ENCODE measurements at regions not wholly inside any gene's neighbourhood (a gene's known extent, or its start where the extent isn't known, plus 50 kb on each side); places are given as distances from the start of the nearest gene placed in this dataset.

DNA sequence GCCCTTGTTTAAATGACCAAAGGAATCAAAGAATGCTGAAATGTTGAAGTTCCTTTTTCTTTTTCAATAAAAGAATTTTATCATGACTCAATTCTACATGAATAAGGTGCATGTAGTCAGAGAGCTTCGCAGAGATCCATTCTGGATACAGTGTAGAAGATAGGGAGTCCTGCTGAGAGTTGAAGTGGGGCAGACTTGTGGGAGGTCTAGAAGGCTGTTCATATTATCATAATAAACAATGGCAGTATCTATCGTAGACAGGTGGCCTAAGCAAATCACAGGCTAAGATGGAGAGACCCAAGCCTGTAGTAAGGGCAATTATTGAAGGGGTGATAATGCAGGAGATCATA is 1322.0 kb upstream of the CELF4 start:
- no peak overlapping the region for H2AFZ ChIP-seq (ENCODE audit: low read length)
- TF ChIP-seq CBX5 (IDR thresholded peaks at IDR 0.05; ENCODE audit: low read depth, low read length) (no peak), BCL11A (IDR thresholded peaks at IDR 0.05; ENCODE audit: low read depth in 2 of 2, low read length in 2 of 2) (no peak), KDM5A (IDR thresholded peaks at IDR 0.05; ENCODE audit: low read length) (no peak), RFX5 (IDR thresholded peaks at IDR 0.05; ENCODE audit: borderline replicate concordance, low read depth, low read length) (no peak), KDM1A (IDR thresholded peaks at IDR 0.05; ENCODE audit: borderline replicate concordance, low read length) (no peak), SUZ12 (IDR thresholded peaks at IDR 0.05; ENCODE audit: low read length) (no peak), CTBP2 (IDR thresholded peaks at IDR 0.05; ENCODE audit: borderline replicate concordance, insufficient read depth, insufficient read length, low read length) (no peak), RAD21 (IDR thresholded peaks at IDR 0.05 in 1 of 2, conservative IDR thresholded peaks at IDR 0.05 in 1 of 2; ENCODE audit: low read depth in 2 of 2, low read length in 2 of 2) (no peak), CHD2 (IDR thresholded peaks at IDR 0.05; ENCODE audit: low read length) (no peak), JUN (IDR thresholded peaks at IDR 0.05; ENCODE audit: low read depth, low read length) (no peak), POLR2AphosphoS5 (IDR thresholded peaks at IDR 0.05; ENCODE audit: low read depth, low read length) (no peak), SRF (IDR thresholded peaks at IDR 0.05; ENCODE audit: low read depth, low read length) (no peak), SIRT6 (IDR thresholded peaks at IDR 0.05; ENCODE audit: low read length) (no peak)
- TF ChIP-seq, protein P1, sequence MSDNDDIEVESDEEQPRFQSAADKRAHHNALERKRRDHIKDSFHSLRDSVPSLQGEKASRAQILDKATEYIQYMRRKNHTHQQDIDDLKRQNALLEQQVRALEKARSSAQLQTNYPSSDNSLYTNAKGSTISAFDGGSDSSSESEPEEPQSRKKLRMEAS (IDR thresholded peaks at IDR 0.05), result no peak

More for the DNA sequence above, 1322.0 kb upstream of the CELF4 start:
- H4K91ac ChIP-seq (replicated peaks; ENCODE audit: insufficient read length, low read length), result no peak overlapping the region
- 90% methylated on average over 2 of the region's 2 CpGs; no CpG with 5 or more reads in 1 of the 2 experiments for WGBS, 2 experiments (ENCODE audit: extremely low coverage in 1 of 2, insufficient coverage in 1 of 2, insufficient read length in 1 of 2, insufficient replicate concordance in 2 of 2, low coverage in 1 of 2, low lambda C conversion rate in 2 of 2, missing lambda C conversion rate in 1 of 2)
- no peak overlapping the region for H3K9ac ChIP-seq (replicated peaks in 1 of 4; ENCODE audit: extremely low read depth in 1 of 4, low read depth in 3 of 4, low read length in 3 of 4)
- ChIA-PET POLR2A (ENCODE audit: partially characterized antibody) (no interaction called here), CTCF (ENCODE audit: partially characterized antibody) (interaction anchor here (0.7 kb wide), 1 partner anchor 343 kb away, joined by 3 read pairs; no protein-coding TSS in a partner anchor)
- no peak overlapping the region for H3K56ac ChIP-seq (replicated peaks; ENCODE audit: insufficient read length, low read depth, low read length)
- no peaks in the 10 kb centered on the region for H3K79me2 ChIP-seq (ENCODE audit: control insufficient read depth in 1 of 2, insufficient read depth in 2 of 2, low read length in 2 of 2)
- no peak overlapping the region for H3K27ac ChIP-seq (ENCODE audit: low read depth, low read length)
- H3K36me3 ChIP-seq (ENCODE audit: control insufficient read depth in 2 of 4, insufficient read depth in 4 of 4, low read length in 3 of 4), result no peaks in the 10 kb centered on the region
- no peak overlapping the region for H3K4ac ChIP-seq (replicated peaks; ENCODE audit: insufficient read length, low read depth, low read length)
- no peak overlapping the region for H2BK15ac ChIP-seq (ENCODE audit: low read length)
- no peak overlapping the region for H3K23ac ChIP-seq (ENCODE audit: insufficient read length)
- H4K20me1 ChIP-seq (replicated peaks in 1 of 2; ENCODE audit: control insufficient read depth in 1 of 2, insufficient read depth in 2 of 2, low read length in 2 of 2), result no peaks in the 10 kb centered on the region
- FAIRE-seq (no peak), DNase-seq (ENCODE audit: low read depth in 1 of 2, low spot score in 2 of 2) (no peak)
- no peak overlapping the region for H2AK5ac ChIP-seq (ENCODE audit: low read depth, low read length)
- H4K5ac ChIP-seq (ENCODE audit: insufficient read length, low read depth, low read length), result no peak overlapping the region
- no peaks in the 10 kb centered on the region for H3K23me2 ChIP-seq (ENCODE audit: low read depth, low read length)
- no peak overlapping the region for H3K14ac ChIP-seq (ENCODE audit: insufficient read length)
- no peaks in the 10 kb centered on the region for H3K9me3 ChIP-seq (ENCODE audit: insufficient read depth in 2 of 2, low read depth in 1 of 2, low read length in 1 of 2)
- no peak overlapping the region for H2BK12ac ChIP-seq (ENCODE audit: low read depth, low read length)
- H2BK5ac ChIP-seq (ENCODE audit: low read depth, low read length), result no peak overlapping the region
- no peak overlapping the region for H4K8ac ChIP-seq (ENCODE audit: extremely low read depth, insufficient read depth, low read length)
- H2BK20ac ChIP-seq (ENCODE audit: low read length), result no peak overlapping the region
- H3K4me1 ChIP-seq (replicated peaks in 1 of 4; ENCODE audit: control insufficient read depth in 3 of 4, insufficient read depth in 4 of 4, low read length in 3 of 4), result peaks cover 0 to 5% (median 0%) of the 10 kb centered on the region in 4 experiments; a peak in 2 of 7 replicates
- no peak overlapping the region for H3K18ac ChIP-seq (ENCODE audit: extremely low read depth, low read length)
- H2BK120ac ChIP-seq (replicated peaks; ENCODE audit: low read depth, low read length), result no peak overlapping the region
- H3K4me3 ChIP-seq (ENCODE audit: extremely low read depth in 1 of 4, insufficient read depth in 2 of 4, low read depth in 3 of 4, low read length in 4 of 4), result no peak overlapping the region
- no peaks in the 10 kb centered on the region for H3K79me1 ChIP-seq (ENCODE audit: low read depth, low read length)
- H3K4me2 ChIP-seq (ENCODE audit: insufficient read depth in 1 of 2, low read depth in 2 of 2, low read length in 2 of 2), result no peak overlapping the region
- H3K27me3 ChIP-seq (replicated peaks in 1 of 4; ENCODE audit: control insufficient read depth in 3 of 4, extremely low read depth in 1 of 4, insufficient read depth in 3 of 4, low read length in 3 of 4), result no peaks in the 10 kb centered on the region

Measured in H1 (cell line).